NB4 (cell line): ENCODE measurements at regions not wholly inside any gene's neighbourhood (a gene's known extent, or its start where the extent isn't known, plus 50 kb on each side); places are given as distances from the start of the nearest gene placed in this dataset.

Source experiments
- DNase-seq: peaks from one replicate; pipeline ENCODE4 v3.0.0; 2010; ENCODE audit warnings: low read depth
- H3K4me3 ChIP-seq: one replicate; pipeline ENCODE4 v1.5.1; 2011; ENCODE audit warnings: mild to moderate bottlenecking, low read depth, low read length, moderate library complexity
- MAX ChIP-seq: IDR thresholded peaks from 2 replicates; pipeline ENCODE4 v1.6.1; 2011; ENCODE audit warnings: low read depth, low read length
- MYC ChIP-seq: IDR thresholded peaks from 2 replicates; pipeline ENCODE4 v1.6.1; 2011; ENCODE audit warnings: low read depth, low read length
- POLR2A ChIP-seq: IDR thresholded peaks from 2 replicates; pipeline ENCODE4 v1.6.1; 2011; ENCODE audit warnings: mild to moderate bottlenecking; ENCODE audit not compliant: insufficient read length; ENCODE audit errors: extremely low read depth
- TF ChIP-seq, protein P1 (sequence below): IDR thresholded peaks from one replicate; pipeline ENCODE4 v1.5.1; 2012; ENCODE audit warnings: low read depth, low read length

DNA sequence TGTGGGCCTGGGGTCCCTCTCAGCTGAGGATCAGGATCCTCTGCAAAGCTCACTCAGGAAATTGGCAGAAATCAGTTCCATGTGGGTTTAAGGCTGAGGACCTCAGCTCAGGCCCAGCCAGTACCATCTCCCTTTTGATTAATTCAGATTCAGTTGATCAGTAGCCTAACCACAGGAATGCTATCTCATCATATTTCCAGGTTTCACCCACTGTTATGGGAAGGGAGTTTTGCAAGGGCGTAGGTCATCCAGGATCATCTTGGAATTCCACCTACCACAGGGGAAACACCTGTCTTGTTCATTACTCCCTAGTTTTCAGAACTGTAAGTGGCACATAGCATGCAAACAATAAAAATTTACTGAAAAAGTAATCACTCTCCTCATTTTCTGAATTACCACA, 399.5 kb upstream of the CNTN3 start:
- no peak overlapping the region for H3K4me3 ChIP-seq
- TF ChIP-seq MAX (no peak), MYC (no peak), POLR2A (no peak)
- TF ChIP-seq, protein P1, sequence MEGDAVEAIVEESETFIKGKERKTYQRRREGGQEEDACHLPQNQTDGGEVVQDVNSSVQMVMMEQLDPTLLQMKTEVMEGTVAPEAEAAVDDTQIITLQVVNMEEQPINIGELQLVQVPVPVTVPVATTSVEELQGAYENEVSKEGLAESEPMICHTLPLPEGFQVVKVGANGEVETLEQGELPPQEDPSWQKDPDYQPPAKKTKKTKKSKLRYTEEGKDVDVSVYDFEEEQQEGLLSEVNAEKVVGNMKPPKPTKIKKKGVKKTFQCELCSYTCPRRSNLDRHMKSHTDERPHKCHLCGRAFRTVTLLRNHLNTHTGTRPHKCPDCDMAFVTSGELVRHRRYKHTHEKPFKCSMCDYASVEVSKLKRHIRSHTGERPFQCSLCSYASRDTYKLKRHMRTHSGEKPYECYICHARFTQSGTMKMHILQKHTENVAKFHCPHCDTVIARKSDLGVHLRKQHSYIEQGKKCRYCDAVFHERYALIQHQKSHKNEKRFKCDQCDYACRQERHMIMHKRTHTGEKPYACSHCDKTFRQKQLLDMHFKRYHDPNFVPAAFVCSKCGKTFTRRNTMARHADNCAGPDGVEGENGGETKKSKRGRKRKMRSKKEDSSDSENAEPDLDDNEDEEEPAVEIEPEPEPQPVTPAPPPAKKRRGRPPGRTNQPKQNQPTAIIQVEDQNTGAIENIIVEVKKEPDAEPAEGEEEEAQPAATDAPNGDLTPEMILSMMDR = no peak
- no peak for DNase-seq

DNA sequence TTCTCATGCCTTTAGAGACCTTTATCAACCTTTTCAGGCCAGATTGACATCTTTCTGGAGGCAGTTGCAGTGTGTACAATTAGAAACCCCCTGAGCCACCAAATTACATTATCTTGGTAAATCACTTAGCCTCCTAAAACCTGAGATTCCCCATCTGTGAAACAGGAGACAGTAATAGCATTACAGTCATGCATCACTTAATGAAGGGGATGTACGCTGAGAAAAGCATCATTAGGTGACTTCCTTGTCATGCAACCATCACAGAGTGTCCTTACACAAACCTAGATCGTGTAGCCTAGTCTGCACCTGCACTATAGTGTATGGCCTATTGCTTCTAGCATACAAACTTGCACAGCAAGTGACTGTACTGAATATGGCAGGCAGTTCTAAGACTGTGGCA, 400.8 kb upstream of the CNTN3 start:
- DNase-seq = no peak
- H3K4me3 ChIP-seq = no peak overlapping the region
- TF ChIP-seq MYC = no peak
- TF ChIP-seq, protein P1 = no peak
- TF ChIP-seq POLR2A = no peak
- TF ChIP-seq MAX = no peak

DNA sequence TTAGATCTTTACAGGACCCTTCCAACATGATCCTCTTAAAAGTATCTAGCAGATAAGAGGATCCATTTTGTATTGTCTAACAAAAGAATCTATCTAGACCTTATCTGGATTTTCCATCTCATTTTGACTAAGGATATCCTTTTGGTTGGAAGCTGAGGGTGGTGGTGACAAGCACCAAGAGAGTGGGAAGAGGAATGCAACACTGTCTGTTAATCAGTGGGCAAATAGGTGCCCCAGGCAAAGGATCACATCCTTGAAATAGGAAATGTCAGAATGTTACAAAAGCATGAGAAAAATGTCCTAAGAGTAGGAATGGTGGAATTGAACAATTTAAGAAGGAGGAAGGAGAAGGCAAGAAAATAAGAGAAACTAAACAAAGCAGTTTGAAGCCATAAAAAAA, 420.7 kb upstream of the CNTN3 start:
- TF ChIP-seq POLR2A (no peak), MYC (no peak), MAX (no peak)
- TF ChIP-seq, protein P1 = no peak
- no peak for DNase-seq
- no peak overlapping the region for H3K4me3 ChIP-seq

- TF ChIP-seq POLR2A (no peak), MAX (no peak), MYC (no peak)
- TF ChIP-seq, protein P1 = no peak
- peak; percentile 1 for DNase-seq
- no peak overlapping the region for H3K4me3 ChIP-seq
These were observed 428.5 kb upstream of the CNTN3 start for GRCh38 chr3:75042941-75043340.

GRCh38 chr3:75048650-75049049, 434.2 kb upstream of the CNTN3 start:
- TF ChIP-seq MYC (no peak), MAX (no peak), POLR2A (no peak)
- TF ChIP-seq, protein P1 = no peak
- H3K4me3 ChIP-seq = no peak overlapping the region
- no peak for DNase-seq

- no peak overlapping the region for H3K4me3 ChIP-seq
- no peak for DNase-seq
- TF ChIP-seq POLR2A (no peak), MYC (no peak), MAX (no peak)
- TF ChIP-seq, protein P1 = no peak
These were observed 435.1 kb upstream of the CNTN3 start for GRCh38 chr3:75049533-75049932.
